Erythroblast (primary cell): ENCODE measurements at regions not wholly inside any gene's neighbourhood (a gene's known extent, or its start where the extent isn't known, plus 50 kb on each side); places are given as distances from the start of the nearest gene placed in this dataset.
"Not testable (repeated sequence)": the region's sequence is repeated elsewhere in the genome, so short reads cannot be mapped to it uniquely, and the experiment has no call there.

Experiments
- GATA1 ChIP-seq: IDR thresholded peaks from 2 replicates; pipeline ENCODE4 v1.6.1; 2011; ENCODE audit warnings: low read depth, mild to moderate bottlenecking, control low read depth, low read length, moderate library complexity
- POLR2A ChIP-seq: IDR thresholded peaks from 2 replicates; pipeline ENCODE4 v1.6.1; 2011; ENCODE audit warnings: mild to moderate bottlenecking, low read length

DNA sequence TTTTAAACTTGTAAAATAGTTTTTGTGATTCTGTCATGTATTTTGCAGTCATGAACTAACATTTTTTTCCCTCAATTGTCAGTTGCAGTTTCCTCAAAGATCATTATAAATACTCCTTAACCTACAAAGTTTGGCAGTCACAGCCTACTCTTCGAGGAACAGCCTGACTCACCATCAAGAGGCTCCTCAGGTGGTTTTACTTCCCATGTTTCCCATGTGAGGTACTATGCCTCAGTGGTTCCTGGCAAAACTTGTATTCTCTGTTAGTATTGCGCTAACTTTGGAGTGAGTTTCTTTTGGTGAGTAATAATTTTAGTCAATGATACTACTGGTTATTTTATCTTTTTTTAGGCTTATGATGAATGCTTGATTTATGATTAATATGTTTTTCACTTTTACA lies 513.7 kb downstream of the SPATA31A6 start:
- not testable (repeated sequence) for TF ChIP-seq POLR2A, GATA1
